Tibial nerve (tissue), 3 donors: ENCODE measurements at regions not wholly inside any gene's neighbourhood (a gene's known extent, or its start where the extent isn't known, plus 50 kb on each side); places are given as distances from the start of the nearest gene placed in this dataset.
A peak's percentile ranks its signal among the peaks of the same experiment; 100 is the strongest.

Experiments used
- POLR2A ChIP-seq, 2 donors: fragments of 450-650 bp; IDR thresholded peaks; one replicate each; pipeline ENCODE4 v1.6.1; 2017; ENCODE audit warnings: antibody characterized with exemption in 2 of 2, mild to moderate bottlenecking in 2 of 2, moderate library complexity in 2 of 2
- TF ChIP-seq, protein P1 (sequence below), 5 experiments: fragments of 200-600 bp in 3 of 5; fragments of 450-650 bp in 2 of 5; sonication (generic) in 3 of 5; IDR thresholded peaks; one replicate each; pipeline ENCODE4 v1.5.1; 2016 to 2019; ENCODE audit warnings: antibody characterized with exemption in 5 of 5, mild to moderate bottlenecking in 3 of 5, moderate library complexity in 2 of 5

DNA sequence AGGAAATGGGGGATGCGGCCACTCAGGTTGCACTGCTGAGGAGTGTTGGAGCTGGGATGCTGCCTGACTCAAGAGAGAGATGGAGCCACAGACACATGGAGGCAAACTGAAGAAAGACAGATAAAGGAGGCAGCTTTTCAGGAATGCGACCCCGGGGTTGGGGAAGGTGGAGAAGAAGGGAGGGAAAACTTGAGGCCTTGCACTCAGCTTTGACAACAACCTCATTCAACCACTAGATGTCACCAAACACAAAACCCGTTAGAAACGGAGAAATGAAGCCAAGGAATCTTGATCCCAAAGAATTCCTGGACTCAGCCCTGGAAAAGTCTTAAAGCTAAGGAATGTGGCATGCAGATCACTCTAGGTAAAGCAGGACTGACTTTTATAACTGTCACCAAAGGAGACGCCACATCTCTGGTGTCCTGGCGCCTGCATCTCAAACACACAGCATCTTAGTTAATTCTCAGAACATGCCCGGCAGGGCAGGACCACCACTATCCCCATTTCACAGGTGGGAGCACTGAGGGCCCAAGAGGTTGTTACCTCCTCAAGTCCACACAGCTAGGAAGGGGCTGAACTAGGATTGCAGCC lies 59.6 kb upstream of the LMCD1 start:
- no peak for TF ChIP-seq POLR2A (IDR thresholded peaks at IDR 0.05)
- TF ChIP-seq, protein P1, sequence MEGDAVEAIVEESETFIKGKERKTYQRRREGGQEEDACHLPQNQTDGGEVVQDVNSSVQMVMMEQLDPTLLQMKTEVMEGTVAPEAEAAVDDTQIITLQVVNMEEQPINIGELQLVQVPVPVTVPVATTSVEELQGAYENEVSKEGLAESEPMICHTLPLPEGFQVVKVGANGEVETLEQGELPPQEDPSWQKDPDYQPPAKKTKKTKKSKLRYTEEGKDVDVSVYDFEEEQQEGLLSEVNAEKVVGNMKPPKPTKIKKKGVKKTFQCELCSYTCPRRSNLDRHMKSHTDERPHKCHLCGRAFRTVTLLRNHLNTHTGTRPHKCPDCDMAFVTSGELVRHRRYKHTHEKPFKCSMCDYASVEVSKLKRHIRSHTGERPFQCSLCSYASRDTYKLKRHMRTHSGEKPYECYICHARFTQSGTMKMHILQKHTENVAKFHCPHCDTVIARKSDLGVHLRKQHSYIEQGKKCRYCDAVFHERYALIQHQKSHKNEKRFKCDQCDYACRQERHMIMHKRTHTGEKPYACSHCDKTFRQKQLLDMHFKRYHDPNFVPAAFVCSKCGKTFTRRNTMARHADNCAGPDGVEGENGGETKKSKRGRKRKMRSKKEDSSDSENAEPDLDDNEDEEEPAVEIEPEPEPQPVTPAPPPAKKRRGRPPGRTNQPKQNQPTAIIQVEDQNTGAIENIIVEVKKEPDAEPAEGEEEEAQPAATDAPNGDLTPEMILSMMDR (IDR thresholded peaks at IDR 0.05), result peak; percentile 46 to 80 (median 58)
